ENCODE measurements at regions not wholly inside any gene's neighbourhood (a gene's known extent, or its start where the extent isn't known, plus 50 kb on each side); places are given as distances from the start of the nearest gene placed in this dataset.

GRCh38 chr2:146365041-146365440 lies 1479.8 kb upstream of the ACVR2A start:
- ChIA-PET POLR2A (no interaction called here), CTCF (no interaction called here)
- TF ChIP-seq HOXC10 (CRISPR knock-in tag; IDR thresholded peaks at IDR 0.05), result no peak
- no peak for TF ChIP-seq ZNF26 (tag by site-specific recombination; IDR thresholded peaks at IDR 0.05)
- no peak for TF ChIP-seq ZNF549 (tag by site-specific recombination; IDR thresholded peaks at IDR 0.05)
- no peak for TF ChIP-seq PRDM6 (tag by site-specific recombination; IDR thresholded peaks at IDR 0.05)
- no peak for TF ChIP-seq ZNF292 (tag by site-specific recombination; IDR thresholded peaks at IDR 0.05; ENCODE audit: borderline replicate concordance, low read depth)
- TF ChIP-seq ZNF561 (tag by site-specific recombination; IDR thresholded peaks at IDR 0.05; ENCODE audit: borderline replicate concordance), result no peak
- no peak for TF ChIP-seq ZNF114 (tag by site-specific recombination; IDR thresholded peaks at IDR 0.05)
- TF ChIP-seq ZNF148 (tag by site-specific recombination; IDR thresholded peaks at IDR 0.05; ENCODE audit: borderline replicate concordance), result no peak
- no peak for TF ChIP-seq KLF7 (tag by site-specific recombination; IDR thresholded peaks at IDR 0.05; ENCODE audit: borderline replicate concordance)
- TF ChIP-seq ZNF302 (tag by site-specific recombination; IDR thresholded peaks at IDR 0.05; ENCODE audit: low read depth), result no peak
- no peak for TF ChIP-seq ZNF791 (tag by site-specific recombination; IDR thresholded peaks at IDR 0.05)
- H3K9me3 ChIP-seq (ENCODE audit: control insufficient read depth, insufficient read depth, low read depth, low read length), result no peaks in the 10 kb centered on the region
- no peak overlapping the region for H3K27ac ChIP-seq (ENCODE audit: extremely low read depth, low read depth, low read length)
- H3K4me3 ChIP-seq (ENCODE audit: low read depth, low read length), result no peak overlapping the region
- no peaks in the 10 kb centered on the region for H3K4me1 ChIP-seq (ENCODE audit: control insufficient read depth, insufficient read depth, low read length)
- no peaks in the 10 kb centered on the region for H3K36me3 ChIP-seq (ENCODE audit: control insufficient read depth in 2 of 2, insufficient read depth in 1 of 2, low read length in 2 of 2)

GRCh38 chr2:146363731-146364130 lies 1481.1 kb upstream of the ACVR2A start:
- no peaks in the 10 kb centered on the region for H3K9me3 ChIP-seq (ENCODE audit: control insufficient read depth, insufficient read depth, low read depth, low read length)
- ChIA-PET POLR2A (no interaction called here), CTCF (interaction anchor here (0.7 kb wide), 1 partner anchor 710 kb away, joined by 3 read pairs; no protein-coding TSS in a partner anchor)
- H3K36me3 ChIP-seq (ENCODE audit: control insufficient read depth in 2 of 2, insufficient read depth in 1 of 2, low read length in 2 of 2), result no peaks in the 10 kb centered on the region
- H3K4me3 ChIP-seq (ENCODE audit: low read depth, low read length), result no peak overlapping the region
- H3K4me1 ChIP-seq (ENCODE audit: control insufficient read depth, insufficient read depth, low read length), result no peaks in the 10 kb centered on the region
- no peak overlapping the region for H3K27ac ChIP-seq (ENCODE audit: extremely low read depth, low read depth, low read length)
- no peak for TF ChIP-seq FEZF1 (tag by site-specific recombination; IDR thresholded peaks at IDR 0.05)
- TF ChIP-seq ZNF10 (tag by site-specific recombination; IDR thresholded peaks at IDR 0.05), result no peak
- no peak for TF ChIP-seq ZNF558 (tag by site-specific recombination; IDR thresholded peaks at IDR 0.05)
- TF ChIP-seq ZNF501 (tag by site-specific recombination; IDR thresholded peaks at IDR 0.05), result no peak
- TF ChIP-seq ZNF146 (tag by site-specific recombination; IDR thresholded peaks at IDR 0.05), result no peak
- TF ChIP-seq ZNF223 (tag by site-specific recombination; IDR thresholded peaks at IDR 0.05), result no peak
- TF ChIP-seq ZFHX2 (tag by site-specific recombination; conservative IDR thresholded peaks at IDR 0.05), result no peak
- TF ChIP-seq INSM2 (tag by site-specific recombination; IDR thresholded peaks at IDR 0.05), result no peak
- TF ChIP-seq ZNF571 (tag by site-specific recombination; IDR thresholded peaks at IDR 0.05), result no peak
- TF ChIP-seq ZNF391 (tag by site-specific recombination; IDR thresholded peaks at IDR 0.05; ENCODE audit: borderline replicate concordance, low read depth), result no peak
- TF ChIP-seq ZBTB11 (tag by site-specific recombination; conservative IDR thresholded peaks at IDR 0.05; ENCODE audit: low read depth), result no peak
- no peak for TF ChIP-seq ZNF549 (tag by site-specific recombination; IDR thresholded peaks at IDR 0.05)
- no peak for TF ChIP-seq BCL11A (tag by site-specific recombination; IDR thresholded peaks at IDR 0.05; ENCODE audit: low read depth)
- TF ChIP-seq PBX3 (CRISPR knock-in tag; IDR thresholded peaks at IDR 0.05), result no peak

All from HEK293 (cell line).